Endothelial cell of umbilical vein (primary cell): ENCODE measurements at regions not wholly inside any gene's neighbourhood (a gene's known extent, or its start where the extent isn't known, plus 50 kb on each side); places are given as distances from the start of the nearest gene placed in this dataset.

Experiments used
- BruUV-seq: library from RNA; stranded (reverse); fragments of 400-500 nt; replicated peaks from 2 replicates; lab custom pipeline; 2021; lab: Mats Ljungman, UMichigan
- CTCF ChIA-PET: fragments of 300-600, 350-600 bp; sonication (Branson Sonifier 250); formaldehyde crosslinking; loops from one replicate; lab custom pipeline; 2021; ENCODE audit warnings: antibody characterized with exemption, inconsistent platforms; lab: Charles Lee
- POLR2A ChIA-PET: fragments of 300-600, 350-600 bp; sonication (Branson Sonifier 250); formaldehyde crosslinking; loops from one replicate; lab custom pipeline; 2021; ENCODE audit warnings: antibody characterized with exemption, inconsistent platforms; lab: Charles Lee
- DNase-seq: peaks from one replicate; pipeline ENCODE4 v3.0.0-alpha.2; 2011; ENCODE audit warnings: low read depth, low spot score
- FAIRE-seq: peaks from 2 replicates; lab custom pipeline; 2011; peaks lifted over from hg19 to GRCh38; lab: Jason Lieb, UNC
- H2AFZ ChIP-seq: 2 replicates; pipeline ENCODE4 v1.6.0; 2012; ENCODE audit warnings: low read depth, low read length, control low read depth, inconsistent platforms
- H3K27ac ChIP-seq: 2 replicates; pipeline ENCODE4 v1.5.1; 2011; ENCODE audit warnings: low read depth, mild to moderate bottlenecking, control low read depth, low read length, moderate library complexity; ENCODE audit not compliant: insufficient read depth
- H3K27me3 ChIP-seq, 2 experiments: 2 replicates each; pipeline versions ENCODE4 v1.6.0 to v1.6.1; 2011; ENCODE audit warnings: low read length in 2 of 2, mixed read lengths in 1 of 2; ENCODE audit not compliant: control insufficient read depth in 2 of 2, insufficient read depth in 2 of 2
- H3K36me3 ChIP-seq, 2 experiments: 2 replicates in 1 of 2; 3 replicates in 1 of 2; pipeline ENCODE4 v1.5.1; 2011; ENCODE audit warnings: low read length in 2 of 2, mild to moderate bottlenecking in 1 of 2, moderate library complexity in 1 of 2; ENCODE audit not compliant: control insufficient read depth in 2 of 2, insufficient read depth in 2 of 2; ENCODE audit errors: extremely low read depth in 1 of 2
- H3K4me1 ChIP-seq: 3 replicates; pipeline ENCODE4 v1.5.1; 2011; ENCODE audit warnings: mild to moderate bottlenecking, low read length; ENCODE audit not compliant: control insufficient read depth, insufficient read depth; ENCODE audit errors: extremely low read depth
- H3K4me2 ChIP-seq: 2 replicates; pipeline ENCODE4 v1.6.1; 2011; ENCODE audit warnings: low read length, control low read depth, mixed read lengths; ENCODE audit not compliant: insufficient read depth
- H3K4me3 ChIP-seq, 3 experiments: fragments of 200-600 bp in 1 of 3; sonication (generic), shearing (Covaris generic) in 1 of 3; replicated peaks in 1 of 3; 2 replicates each; pipeline ENCODE4 v1.5.1; 2011 to 2016; ENCODE audit warnings: control low read depth in 3 of 3, low read length in 3 of 3, mild to moderate bottlenecking in 2 of 3, inconsistent platforms in 1 of 3, low read depth in 1 of 3, moderate library complexity in 1 of 3; ENCODE audit not compliant: insufficient read depth in 1 of 3
- H3K79me2 ChIP-seq: 2 replicates; pipeline ENCODE4 v1.6.0; 2012; ENCODE audit warnings: low read length, inconsistent platforms; ENCODE audit not compliant: control insufficient read depth, insufficient read depth
- H3K9ac ChIP-seq: replicated peaks from 2 replicates; pipeline ENCODE3; 2011; ENCODE audit warnings: low read length, control low read depth; ENCODE audit not compliant: insufficient read depth; ENCODE audit errors: extremely low read depth
- H3K9me1 ChIP-seq: replicated peaks from 3 replicates; pipeline ENCODE4 v1.6.0; 2011; ENCODE audit warnings: mild to moderate bottlenecking, low read length; ENCODE audit not compliant: control insufficient read depth, insufficient read depth; ENCODE audit errors: extremely low read depth
- H3K9me3 ChIP-seq: replicated peaks from 2 replicates; pipeline ENCODE4 v1.5.1; 2012; ENCODE audit warnings: low read length, inconsistent platforms; ENCODE audit not compliant: control insufficient read depth, insufficient read depth
- H4K20me1 ChIP-seq: replicated peaks from 2 replicates; pipeline ENCODE3; 2011; ENCODE audit warnings: mild to moderate bottlenecking, low read length; ENCODE audit not compliant: control insufficient read depth, insufficient read depth; ENCODE audit errors: extremely low read depth
- EZH2 ChIP-seq: IDR thresholded peaks from 2 replicates; pipeline ENCODE4 v1.6.1; 2012; ENCODE audit warnings: borderline replicate concordance, low read depth, mild to moderate bottlenecking, moderate library complexity, low read length, inconsistent platforms; ENCODE audit not compliant: severe bottlenecking
- FOS ChIP-seq: IDR thresholded peaks from 2 replicates; pipeline ENCODE4 v1.6.1; 2011; ENCODE audit warnings: mild to moderate bottlenecking, low read length, moderate library complexity, borderline replicate concordance; ENCODE audit not compliant: insufficient read depth
- GATA2 ChIP-seq: IDR thresholded peaks from 2 replicates; pipeline ENCODE4 v1.7.0; 2011; ENCODE audit warnings: low read depth, mild to moderate bottlenecking, moderate library complexity, mixed read lengths, low read length; ENCODE audit not compliant: insufficient read length, insufficient read depth
- JUN ChIP-seq: IDR thresholded peaks from 2 replicates; pipeline ENCODE4 v1.6.1; 2011; ENCODE audit warnings: borderline replicate concordance, low read depth; ENCODE audit not compliant: insufficient read length, insufficient read depth
- MAX ChIP-seq: IDR thresholded peaks from 2 replicates; pipeline ENCODE4 v1.6.1; 2011; ENCODE audit not compliant: insufficient read depth, insufficient read length
- MYC ChIP-seq: IDR thresholded peaks from one replicate; pipeline ENCODE4 v1.6.1; 2011; ENCODE audit warnings: mild to moderate bottlenecking, low read depth, low read length
- POLR2A ChIP-seq: IDR thresholded peaks from 2 replicates; pipeline ENCODE4 v1.6.1; 2012; ENCODE audit warnings: low read depth, mild to moderate bottlenecking, control low read depth, low read length
- POLR2AphosphoS5 ChIP-seq: IDR thresholded peaks from 2 replicates; pipeline ENCODE4 v1.6.1; 2012; ENCODE audit warnings: low read depth, mild to moderate bottlenecking, control low read depth, low read length, moderate library complexity; ENCODE audit not compliant: insufficient read depth
- dilution Hi-C: fragments of 300-500 bp; cut with MboI; formaldehyde crosslinking; loops from one replicate; pipeline ENCODE4 v1.15.0; 2019; ENCODE audit warnings: low sequenced_read_pairs; ENCODE audit not compliant: extremely low pct_ligation_motif_present
- intact Hi-C: fragments of 100-400 bp; cut with micrococcal nuclease; formaldehyde crosslinking; loops from one replicate; pipeline ENCODE4 v1.10.0; 2022
- TF ChIP-seq, protein P1 (sequence below), 2 donors: IDR thresholded peaks; 1 replicate in 1 of 2; 2 replicates in 1 of 2; pipeline ENCODE4 v1.5.1; 2011; ENCODE audit warnings: low read length in 2 of 2, mild to moderate bottlenecking in 2 of 2, moderate library complexity in 2 of 2, control low read depth in 1 of 2, inconsistent platforms in 1 of 2, low read depth in 1 of 2; ENCODE audit not compliant: insufficient read depth in 1 of 2; ENCODE audit errors: extremely low read depth in 1 of 2

DNA sequence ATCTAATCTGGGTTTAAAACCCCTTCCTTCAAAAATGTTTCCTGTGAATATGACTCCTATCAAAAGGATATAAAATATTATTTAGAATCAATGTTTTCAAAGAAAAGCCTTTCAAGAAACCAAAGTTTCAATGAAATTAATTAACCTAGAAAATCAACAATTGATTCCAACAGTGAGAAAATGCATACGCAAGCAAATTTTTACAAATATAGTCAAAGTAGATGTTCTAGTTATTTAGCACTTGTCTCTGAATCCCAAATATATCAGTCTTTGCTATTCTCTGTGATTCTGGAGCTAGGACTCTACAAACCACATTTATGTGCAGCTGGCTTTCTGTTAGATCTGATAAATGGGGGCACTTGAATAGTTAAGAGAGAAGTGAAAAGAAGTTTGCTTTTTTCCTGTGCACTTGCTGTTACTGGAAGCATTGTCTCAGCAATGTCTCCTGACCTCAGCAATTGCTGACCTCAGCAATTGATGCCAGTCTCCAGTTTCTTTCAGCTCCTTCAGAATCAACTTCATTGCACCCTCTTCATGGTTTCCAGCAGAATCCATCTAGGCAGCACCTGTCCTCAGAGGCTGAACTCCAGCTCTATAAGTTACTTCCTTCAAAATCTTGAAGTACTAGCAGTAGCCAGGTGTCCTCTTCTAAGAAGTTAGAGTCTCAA is 879.9 kb upstream of the LRRN3 start:
- CTCF ChIA-PET: interaction anchor here (1.1 kb wide), 1 partner anchor 8 kb away, joined by 3 read pairs; no protein-coding TSS in a partner anchor
- Histone ChIP-seq H3K27ac (no peak overlapping the region), H3K36me3 (no peaks in the 10 kb centered on the region), H3K79me2 (no peaks in the 10 kb centered on the region), H3K9ac (no peak overlapping the region), H3K4me1 (no peaks in the 10 kb centered on the region), H3K4me3 (no peak overlapping the region), H3K27me3 (no peaks in the 10 kb centered on the region), H2AFZ (no peak overlapping the region), H3K4me2 (no peak overlapping the region), H4K20me1 (no peaks in the 10 kb centered on the region), H3K9me1 (no peaks in the 10 kb centered on the region), H3K9me3 (no peaks in the 10 kb centered on the region)
- dilution Hi-C loops (no loop called here), intact Hi-C loops (no loop called here)
- BruUV-seq: no TSS peak
- TF ChIP-seq MAX (no peak), FOS (no peak), MYC (no peak), POLR2A (no peak), GATA2 (no peak), POLR2AphosphoS5 (no peak), EZH2 (no peak), JUN (no peak)
- TF ChIP-seq, protein P1, sequence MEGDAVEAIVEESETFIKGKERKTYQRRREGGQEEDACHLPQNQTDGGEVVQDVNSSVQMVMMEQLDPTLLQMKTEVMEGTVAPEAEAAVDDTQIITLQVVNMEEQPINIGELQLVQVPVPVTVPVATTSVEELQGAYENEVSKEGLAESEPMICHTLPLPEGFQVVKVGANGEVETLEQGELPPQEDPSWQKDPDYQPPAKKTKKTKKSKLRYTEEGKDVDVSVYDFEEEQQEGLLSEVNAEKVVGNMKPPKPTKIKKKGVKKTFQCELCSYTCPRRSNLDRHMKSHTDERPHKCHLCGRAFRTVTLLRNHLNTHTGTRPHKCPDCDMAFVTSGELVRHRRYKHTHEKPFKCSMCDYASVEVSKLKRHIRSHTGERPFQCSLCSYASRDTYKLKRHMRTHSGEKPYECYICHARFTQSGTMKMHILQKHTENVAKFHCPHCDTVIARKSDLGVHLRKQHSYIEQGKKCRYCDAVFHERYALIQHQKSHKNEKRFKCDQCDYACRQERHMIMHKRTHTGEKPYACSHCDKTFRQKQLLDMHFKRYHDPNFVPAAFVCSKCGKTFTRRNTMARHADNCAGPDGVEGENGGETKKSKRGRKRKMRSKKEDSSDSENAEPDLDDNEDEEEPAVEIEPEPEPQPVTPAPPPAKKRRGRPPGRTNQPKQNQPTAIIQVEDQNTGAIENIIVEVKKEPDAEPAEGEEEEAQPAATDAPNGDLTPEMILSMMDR (IDR thresholded peaks at IDR 0.05; ENCODE audit: extremely low read depth in 1 of 2, insufficient read depth in 1 of 2, low read depth in 1 of 2, low read length in 2 of 2): no peak
- POLR2A ChIA-PET: no interaction called here
- DNase-seq: no peak
- FAIRE-seq: no peak
